SK-N-SH treated with all-trans-retinoic acid at 6 μM for 48 hours (cell line): ENCODE measurements at regions not wholly inside any gene's neighbourhood (a gene's known extent, or its start where the extent isn't known, plus 50 kb on each side); places are given as distances from the start of the nearest gene placed in this dataset.

Source experiments
- ARNTL ChIP-seq: fragments of 450-650 bp; formaldehyde crosslinking; IDR thresholded peaks from 2 replicates; pipeline ENCODE4 v1.5.0; 2020; ENCODE audit warnings: low read depth, mild to moderate bottlenecking, moderate library complexity, borderline replicate concordance
- BACH2 ChIP-seq: fragments of 250-450 bp; sonication (Bioruptor Pico); IDR thresholded peaks from 2 replicates; pipeline ENCODE4 v1.9.0; 2021; ENCODE audit warnings: mild to moderate bottlenecking, borderline replicate concordance
- GLIS3 ChIP-seq: fragments of 250-450 bp; sonication (Bioruptor Pico); IDR thresholded peaks from 2 replicates; pipeline ENCODE4 v1.5.0; 2020; ENCODE audit warnings: mild to moderate bottlenecking, moderate library complexity
- ISL1 ChIP-seq: fragments of 250-450 bp; sonication (Bioruptor Pico); IDR thresholded peaks from 2 replicates; pipeline ENCODE4 v2.1.2; 2022; ENCODE audit warnings: mild to moderate bottlenecking, moderate library complexity
- POU6F1 ChIP-seq: fragments of 250-450 bp; sonication (Bioruptor Pico); IDR thresholded peaks from 2 replicates; pipeline ENCODE4 v1.8.0; 2021; ENCODE audit warnings: low read depth, mild to moderate bottlenecking, moderate library complexity, borderline replicate concordance
- TOX ChIP-seq: fragments of 250-450 bp; sonication (Bioruptor Pico); IDR thresholded peaks from 2 replicates; pipeline ENCODE4 v1.8.0; 2021; ENCODE audit warnings: mild to moderate bottlenecking, moderate library complexity, borderline replicate concordance
- ZC3H10 ChIP-seq: fragments of 250-450 bp; sonication (Bioruptor Pico); IDR thresholded peaks from 2 replicates; pipeline ENCODE4 v1.5.1; 2021; ENCODE audit warnings: mild to moderate bottlenecking, moderate library complexity
- ZFP3 ChIP-seq: fragments of 250-450 bp; sonication (Bioruptor Pico); IDR thresholded peaks from 2 replicates; pipeline ENCODE4 v1.5.0; 2020; ENCODE audit warnings: mild to moderate bottlenecking, moderate library complexity
- TF ChIP-seq, protein P1 (sequence below): fragments of 250-450 bp; sonication (Bioruptor Pico); IDR thresholded peaks from 2 replicates; pipeline ENCODE4 v1.8.0; 2020; ENCODE audit warnings: mild to moderate bottlenecking, moderate library complexity, borderline replicate concordance

DNA sequence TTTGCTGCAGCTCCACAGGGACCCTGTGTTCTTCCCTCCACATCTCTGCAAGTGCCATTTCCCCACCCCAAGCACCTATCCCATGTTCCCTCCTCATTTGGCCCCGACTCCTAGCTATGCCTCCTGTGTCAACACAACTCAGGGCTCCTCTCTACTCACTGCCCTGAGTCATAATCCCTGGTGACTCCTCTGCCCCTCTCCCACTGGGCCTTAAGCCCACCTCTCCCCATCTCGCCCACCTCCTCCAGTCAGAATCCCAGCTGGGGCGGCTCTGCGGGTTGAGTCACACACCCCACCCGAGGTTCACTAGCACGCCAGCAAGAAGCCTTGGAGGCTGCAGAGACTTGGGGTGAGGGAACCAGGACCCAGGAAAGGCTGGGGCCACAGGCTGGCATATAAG, 346.2 kb downstream of the FOXL1 start:
- TF ChIP-seq, protein P1, sequence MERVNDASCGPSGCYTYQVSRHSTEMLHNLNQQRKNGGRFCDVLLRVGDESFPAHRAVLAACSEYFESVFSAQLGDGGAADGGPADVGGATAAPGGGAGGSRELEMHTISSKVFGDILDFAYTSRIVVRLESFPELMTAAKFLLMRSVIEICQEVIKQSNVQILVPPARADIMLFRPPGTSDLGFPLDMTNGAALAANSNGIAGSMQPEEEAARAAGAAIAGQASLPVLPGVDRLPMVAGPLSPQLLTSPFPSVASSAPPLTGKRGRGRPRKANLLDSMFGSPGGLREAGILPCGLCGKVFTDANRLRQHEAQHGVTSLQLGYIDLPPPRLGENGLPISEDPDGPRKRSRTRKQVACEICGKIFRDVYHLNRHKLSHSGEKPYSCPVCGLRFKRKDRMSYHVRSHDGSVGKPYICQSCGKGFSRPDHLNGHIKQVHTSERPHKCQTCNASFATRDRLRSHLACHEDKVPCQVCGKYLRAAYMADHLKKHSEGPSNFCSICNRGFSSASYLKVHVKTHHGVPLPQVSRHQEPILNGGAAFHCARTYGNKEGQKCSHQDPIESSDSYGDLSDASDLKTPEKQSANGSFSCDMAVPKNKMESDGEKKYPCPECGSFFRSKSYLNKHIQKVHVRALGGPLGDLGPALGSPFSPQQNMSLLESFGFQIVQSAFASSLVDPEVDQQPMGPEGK (CRISPR knock-in tag), result no peak
- no peak for TF ChIP-seq ARNTL (CRISPR knock-in tag)
- no peak for TF ChIP-seq BACH2 (CRISPR knock-in tag)
- no peak for TF ChIP-seq ZC3H10
- no peak for TF ChIP-seq POU6F1
- no peak for TF ChIP-seq ZFP3 (CRISPR knock-in tag)
- TF ChIP-seq TOX (CRISPR knock-in tag), result no peak
- no peak for TF ChIP-seq ISL1 (CRISPR knock-in tag)
- TF ChIP-seq GLIS3 (CRISPR knock-in tag), result no peak
